HUES64 (cell line): ENCODE measurements at regions not wholly inside any gene's neighbourhood (a gene's known extent, or its start where the extent isn't known, plus 50 kb on each side); places are given as distances from the start of the nearest gene placed in this dataset.
A peak's percentile ranks its signal among the peaks of the same experiment; 100 is the strongest.

Source experiments
- H3K27ac ChIP-seq: 2 replicates; pipeline ENCODE4 v1.7.0; 2013; ENCODE audit warnings: low read depth, low read length, inconsistent platforms
- H3K27me3 ChIP-seq: 2 replicates; pipeline ENCODE4 v1.6.1; 2013; ENCODE audit warnings: mild to moderate bottlenecking, low read length; ENCODE audit not compliant: insufficient read depth
- H3K36me3 ChIP-seq: 2 replicates; pipeline ENCODE4 v1.6.1; 2013; ENCODE audit warnings: mild to moderate bottlenecking, low read length; ENCODE audit not compliant: insufficient read depth
- H3K4me1 ChIP-seq: 2 replicates; pipeline ENCODE4 v1.6.1; 2013; ENCODE audit warnings: mild to moderate bottlenecking, low read length, moderate library complexity; ENCODE audit not compliant: insufficient read depth
- H3K4me3 ChIP-seq: 2 replicates; pipeline ENCODE4 v1.5.1; 2013; ENCODE audit warnings: mild to moderate bottlenecking, low read length, moderate library complexity
- H3K9ac ChIP-seq: 2 replicates; pipeline ENCODE4 v1.6.1; 2013; ENCODE audit warnings: mild to moderate bottlenecking, low read depth, low read length
- H3K9me3 ChIP-seq: 2 replicates; pipeline ENCODE4 v1.6.1; 2013; ENCODE audit warnings: low read depth, low read length; ENCODE audit not compliant: insufficient read depth
- WGBS: fragments of 150-250, 120-280 bp; methylation state at CpG from one replicate; pipeline ENCODE4 v1.1.7; 2013; ENCODE audit warnings: missing lambda C conversion rate; 5-methylcytosine and 5-hydroxymethylcytosine counted together

- Histone ChIP-seq H3K4me3 (no peak overlapping the region), H3K4me1 (peaks cover 17% of the 10 kb centered on the region), H3K9me3 (no peaks in the 10 kb centered on the region), H3K9ac (no peak overlapping the region), H3K36me3 (no peaks in the 10 kb centered on the region), H3K27me3 (no peaks in the 10 kb centered on the region), H3K27ac (no peak overlapping the region)
- WGBS: 99% methylated on average over 6 of the region's 6 CpGs
Observed at GRCh38 chr16:87238361-87238715, 78.9 kb downstream of the C16orf95 start.

- 87% methylated on average over 4 of the region's 4 CpGs for WGBS
- H3K9me3 ChIP-seq: no peaks in the 10 kb centered on the region
- H3K9ac ChIP-seq: no peak overlapping the region
- no peaks in the 10 kb centered on the region for H3K36me3 ChIP-seq
- H3K4me1 ChIP-seq: peaks cover 22% of the 10 kb centered on the region
- no peak overlapping the region for H3K27ac ChIP-seq
- H3K27me3 ChIP-seq: no peaks in the 10 kb centered on the region
- H3K4me3 ChIP-seq: no peak overlapping the region
Observed at GRCh38 chr16:87239545-87239944, 77.6 kb downstream of the C16orf95 start.

- Histone ChIP-seq H3K27ac (no peak overlapping the region), H3K9me3 (no peaks in the 10 kb centered on the region), H3K9ac (no peak overlapping the region), H3K36me3 (no peaks in the 10 kb centered on the region), H3K27me3 (no peaks in the 10 kb centered on the region), H3K4me1 (peaks cover 25% of the 10 kb centered on the region), H3K4me3 (no peak overlapping the region)
- WGBS: 94% methylated on average over 14 of the region's 14 CpGs
Observed at GRCh38 chr16:87240211-87241136, 76.7 kb downstream of the C16orf95 start.

- no peak overlapping the region for H3K27ac ChIP-seq
- H3K4me3 ChIP-seq: no peak overlapping the region
- no peak overlapping the region for H3K9ac ChIP-seq
- no peaks in the 10 kb centered on the region for H3K9me3 ChIP-seq
- no peaks in the 10 kb centered on the region for H3K36me3 ChIP-seq
- H3K27me3 ChIP-seq: no peaks in the 10 kb centered on the region
- H3K4me1 ChIP-seq: peaks cover 29% of the 10 kb centered on the region
- WGBS: 89% methylated on average over 15 of the region's 15 CpGs
Observed at GRCh38 chr16:87241137-87241771, 75.9 kb downstream of the C16orf95 start.

GRCh38 chr16:87243478-87243877 is 73.7 kb downstream of the C16orf95 start:
- peak overlapping the region; percentile 20; the same call in 1 of the 2 replicates for H3K9ac ChIP-seq
- H3K27me3 ChIP-seq: no peaks in the 10 kb centered on the region
- peak overlapping the region; percentile 74; the same call in 1 of the 2 replicates for H3K27ac ChIP-seq
- WGBS: 27% methylated on average over 7 of the region's 7 CpGs
- no peaks in the 10 kb centered on the region for H3K9me3 ChIP-seq
- no peak overlapping the region for H3K4me3 ChIP-seq
- no peaks in the 10 kb centered on the region for H3K36me3 ChIP-seq
- H3K4me1 ChIP-seq: peaks cover 29% of the 10 kb centered on the region

GRCh38 chr16:87244636-87245197 is 72.5 kb downstream of the C16orf95 start:
- no peaks in the 10 kb centered on the region for H3K27me3 ChIP-seq
- WGBS: 84% methylated on average over 7 of the region's 7 CpGs
- H3K9me3 ChIP-seq: no peaks in the 10 kb centered on the region
- no peak overlapping the region for H3K9ac ChIP-seq
- peaks cover 23% of the 10 kb centered on the region for H3K4me1 ChIP-seq
- H3K36me3 ChIP-seq: no peaks in the 10 kb centered on the region
- no peak overlapping the region for H3K4me3 ChIP-seq
- no peak overlapping the region for H3K27ac ChIP-seq

GRCh38 chr16:87245511-87245910 is 71.7 kb downstream of the C16orf95 start:
- H3K4me3 ChIP-seq: no peak overlapping the region
- H3K9ac ChIP-seq: no peak overlapping the region
- 92% methylated on average over 13 of the region's 13 CpGs for WGBS
- H3K27me3 ChIP-seq: no peaks in the 10 kb centered on the region
- no peaks in the 10 kb centered on the region for H3K36me3 ChIP-seq
- H3K9me3 ChIP-seq: no peaks in the 10 kb centered on the region
- H3K27ac ChIP-seq: no peak overlapping the region
- peaks cover 22% of the 10 kb centered on the region for H3K4me1 ChIP-seq

GRCh38 chr16:87246269-87247065 is 70.7 kb downstream of the C16orf95 start:
- no peaks in the 10 kb centered on the region for H3K9me3 ChIP-seq
- no peaks in the 10 kb centered on the region for H3K36me3 ChIP-seq
- no peak overlapping the region for H3K9ac ChIP-seq
- no peak overlapping the region for H3K27ac ChIP-seq
- 92% methylated on average over 14 of the region's 14 CpGs for WGBS
- H3K4me1 ChIP-seq: peaks cover 22% of the 10 kb centered on the region
- no peaks in the 10 kb centered on the region for H3K27me3 ChIP-seq
- H3K4me3 ChIP-seq: no peak overlapping the region

- 93% methylated on average over 3 of the region's 3 CpGs for WGBS
Observed at GRCh38 chr16:87248714-87249113, 68.5 kb downstream of the C16orf95 start.

GRCh38 chr16:87249425-87249824 is 67.8 kb downstream of the C16orf95 start:
- 93% methylated on average over 10 of the region's 10 CpGs for WGBS
- Histone ChIP-seq H3K9me3 (no peaks in the 10 kb centered on the region), H3K4me1 (peaks cover 7% of the 10 kb centered on the region; the same call in 1 of the 2 replicates), H3K27me3 (no peaks in the 10 kb centered on the region), H3K9ac (no peak overlapping the region), H3K36me3 (no peaks in the 10 kb centered on the region), H3K27ac (no peak overlapping the region), H3K4me3 (no peak overlapping the region)

More at GRCh38 chr16:87248714-87249113, 68.5 kb downstream of the C16orf95 start:
- H3K27me3 ChIP-seq: no peaks in the 10 kb centered on the region
- H3K27ac ChIP-seq: no peak overlapping the region
- H3K4me3 ChIP-seq: no peak overlapping the region
- peaks cover 8% of the 10 kb centered on the region; the same call in 1 of the 2 replicates for H3K4me1 ChIP-seq
- H3K36me3 ChIP-seq: no peaks in the 10 kb centered on the region
- no peaks in the 10 kb centered on the region for H3K9me3 ChIP-seq
- H3K9ac ChIP-seq: no peak overlapping the region
